Endothelial cell of umbilical vein (primary cell): ENCODE measurements at regions not wholly inside any gene's neighbourhood (a gene's known extent, or its start where the extent isn't known, plus 50 kb on each side); places are given as distances from the start of the nearest gene placed in this dataset.

ENCODE experiments used
- BruUV-seq: library from RNA; stranded (reverse); fragments of 400-500 nt; replicated peaks from 2 replicates; lab custom pipeline; 2021; lab: Mats Ljungman, UMichigan
- CTCF ChIA-PET: fragments of 300-600, 350-600 bp; sonication (Branson Sonifier 250); formaldehyde crosslinking; loops from one replicate; lab custom pipeline; 2021; ENCODE audit warnings: antibody characterized with exemption, inconsistent platforms; lab: Charles Lee
- POLR2A ChIA-PET: fragments of 300-600, 350-600 bp; sonication (Branson Sonifier 250); formaldehyde crosslinking; loops from one replicate; lab custom pipeline; 2021; ENCODE audit warnings: antibody characterized with exemption, inconsistent platforms; lab: Charles Lee
- DNase-seq: peaks from one replicate; pipeline ENCODE4 v3.0.0-alpha.2; 2011; ENCODE audit warnings: low read depth, low spot score
- FAIRE-seq: peaks from 2 replicates; lab custom pipeline; 2011; peaks lifted over from hg19 to GRCh38; lab: Jason Lieb, UNC
- H2AFZ ChIP-seq: 2 replicates; pipeline ENCODE4 v1.6.0; 2012; ENCODE audit warnings: low read depth, low read length, control low read depth, inconsistent platforms
- H3K27ac ChIP-seq: 2 replicates; pipeline ENCODE4 v1.5.1; 2011; ENCODE audit warnings: low read depth, mild to moderate bottlenecking, control low read depth, low read length, moderate library complexity; ENCODE audit not compliant: insufficient read depth
- H3K27me3 ChIP-seq, 2 experiments: 2 replicates each; pipeline versions ENCODE4 v1.6.0 to v1.6.1; 2011; ENCODE audit warnings: low read length in 2 of 2, mixed read lengths in 1 of 2; ENCODE audit not compliant: control insufficient read depth in 2 of 2, insufficient read depth in 2 of 2
- H3K36me3 ChIP-seq, 2 experiments: 2 replicates in 1 of 2; 3 replicates in 1 of 2; pipeline ENCODE4 v1.5.1; 2011; ENCODE audit warnings: low read length in 2 of 2, mild to moderate bottlenecking in 1 of 2, moderate library complexity in 1 of 2; ENCODE audit not compliant: control insufficient read depth in 2 of 2, insufficient read depth in 2 of 2; ENCODE audit errors: extremely low read depth in 1 of 2
- H3K4me1 ChIP-seq: 3 replicates; pipeline ENCODE4 v1.5.1; 2011; ENCODE audit warnings: mild to moderate bottlenecking, low read length; ENCODE audit not compliant: control insufficient read depth, insufficient read depth; ENCODE audit errors: extremely low read depth
- H3K4me2 ChIP-seq: 2 replicates; pipeline ENCODE4 v1.6.1; 2011; ENCODE audit warnings: low read length, control low read depth, mixed read lengths; ENCODE audit not compliant: insufficient read depth
- H3K4me3 ChIP-seq, 3 experiments: fragments of 200-600 bp in 1 of 3; sonication (generic), shearing (Covaris generic) in 1 of 3; replicated peaks in 1 of 3; 2 replicates each; pipeline ENCODE4 v1.5.1; 2011 to 2016; ENCODE audit warnings: control low read depth in 3 of 3, low read length in 3 of 3, mild to moderate bottlenecking in 2 of 3, inconsistent platforms in 1 of 3, low read depth in 1 of 3, moderate library complexity in 1 of 3; ENCODE audit not compliant: insufficient read depth in 1 of 3
- H3K79me2 ChIP-seq: 2 replicates; pipeline ENCODE4 v1.6.0; 2012; ENCODE audit warnings: low read length, inconsistent platforms; ENCODE audit not compliant: control insufficient read depth, insufficient read depth
- H3K9ac ChIP-seq: replicated peaks from 2 replicates; pipeline ENCODE3; 2011; ENCODE audit warnings: low read length, control low read depth; ENCODE audit not compliant: insufficient read depth; ENCODE audit errors: extremely low read depth
- H3K9me1 ChIP-seq: replicated peaks from 3 replicates; pipeline ENCODE4 v1.6.0; 2011; ENCODE audit warnings: mild to moderate bottlenecking, low read length; ENCODE audit not compliant: control insufficient read depth, insufficient read depth; ENCODE audit errors: extremely low read depth
- H3K9me3 ChIP-seq: replicated peaks from 2 replicates; pipeline ENCODE4 v1.5.1; 2012; ENCODE audit warnings: low read length, inconsistent platforms; ENCODE audit not compliant: control insufficient read depth, insufficient read depth
- H4K20me1 ChIP-seq: replicated peaks from 2 replicates; pipeline ENCODE3; 2011; ENCODE audit warnings: mild to moderate bottlenecking, low read length; ENCODE audit not compliant: control insufficient read depth, insufficient read depth; ENCODE audit errors: extremely low read depth
- EZH2 ChIP-seq: IDR thresholded peaks from 2 replicates; pipeline ENCODE4 v1.6.1; 2012; ENCODE audit warnings: borderline replicate concordance, low read depth, mild to moderate bottlenecking, moderate library complexity, low read length, inconsistent platforms; ENCODE audit not compliant: severe bottlenecking
- FOS ChIP-seq: IDR thresholded peaks from 2 replicates; pipeline ENCODE4 v1.6.1; 2011; ENCODE audit warnings: mild to moderate bottlenecking, low read length, moderate library complexity, borderline replicate concordance; ENCODE audit not compliant: insufficient read depth
- GATA2 ChIP-seq: IDR thresholded peaks from 2 replicates; pipeline ENCODE4 v1.7.0; 2011; ENCODE audit warnings: low read depth, mild to moderate bottlenecking, moderate library complexity, mixed read lengths, low read length; ENCODE audit not compliant: insufficient read length, insufficient read depth
- JUN ChIP-seq: IDR thresholded peaks from 2 replicates; pipeline ENCODE4 v1.6.1; 2011; ENCODE audit warnings: borderline replicate concordance, low read depth; ENCODE audit not compliant: insufficient read length, insufficient read depth
- MYC ChIP-seq: IDR thresholded peaks from one replicate; pipeline ENCODE4 v1.6.1; 2011; ENCODE audit warnings: mild to moderate bottlenecking, low read depth, low read length
- POLR2A ChIP-seq: IDR thresholded peaks from 2 replicates; pipeline ENCODE4 v1.6.1; 2012; ENCODE audit warnings: low read depth, mild to moderate bottlenecking, control low read depth, low read length
- POLR2AphosphoS5 ChIP-seq: IDR thresholded peaks from 2 replicates; pipeline ENCODE4 v1.6.1; 2012; ENCODE audit warnings: low read depth, mild to moderate bottlenecking, control low read depth, low read length, moderate library complexity; ENCODE audit not compliant: insufficient read depth
- dilution Hi-C: fragments of 300-500 bp; cut with MboI; formaldehyde crosslinking; loops from one replicate; pipeline ENCODE4 v1.15.0; 2019; ENCODE audit warnings: low sequenced_read_pairs; ENCODE audit not compliant: extremely low pct_ligation_motif_present
- intact Hi-C: fragments of 100-400 bp; cut with micrococcal nuclease; formaldehyde crosslinking; loops from one replicate; pipeline ENCODE4 v1.10.0; 2022
- TF ChIP-seq, protein P1 (sequence below), 2 donors: IDR thresholded peaks; 1 replicate in 1 of 2; 2 replicates in 1 of 2; pipeline ENCODE4 v1.5.1; 2011; ENCODE audit warnings: low read length in 2 of 2, mild to moderate bottlenecking in 2 of 2, moderate library complexity in 2 of 2, control low read depth in 1 of 2, inconsistent platforms in 1 of 2, low read depth in 1 of 2; ENCODE audit not compliant: insufficient read depth in 1 of 2; ENCODE audit errors: extremely low read depth in 1 of 2
- TF ChIP-seq, protein P2 (sequence below): IDR thresholded peaks from 2 replicates; pipeline ENCODE4 v1.6.1; 2011; ENCODE audit not compliant: insufficient read depth, insufficient read length

DNA sequence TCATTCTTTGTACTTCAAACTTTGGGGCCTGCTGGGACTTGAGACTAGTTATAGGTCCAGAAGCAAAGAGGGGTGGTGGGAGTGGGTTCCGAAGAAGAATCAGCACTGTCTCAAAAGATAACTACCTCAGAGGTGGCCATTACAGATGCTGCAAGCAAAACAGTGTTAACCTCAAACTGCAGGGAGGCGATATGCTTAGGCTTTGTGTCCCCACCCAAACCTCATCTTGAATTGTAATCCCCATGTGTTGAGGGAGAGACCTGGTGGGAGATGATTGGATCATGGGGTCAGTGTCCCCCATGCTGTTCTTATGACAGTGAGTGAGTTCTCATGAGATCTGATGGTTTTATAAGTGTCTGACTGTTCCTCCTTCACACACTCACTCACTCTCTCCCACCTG lies 545.3 kb downstream of the XYLT1 start:
- FAIRE-seq = no peak

More for the DNA sequence above, 545.3 kb downstream of the XYLT1 start:
- ChIA-PET CTCF (no interaction called here), POLR2A (no interaction called here)
- Histone ChIP-seq H3K4me3 (no peak overlapping the region), H3K27ac (no peak overlapping the region), H3K36me3 (no peaks in the 10 kb centered on the region), H3K9me1 (no peaks in the 10 kb centered on the region), H3K79me2 (no peaks in the 10 kb centered on the region), H3K9me3 (no peaks in the 10 kb centered on the region), H3K4me2 (no peak overlapping the region), H4K20me1 (no peaks in the 10 kb centered on the region), H2AFZ (no peak overlapping the region), H3K27me3 (no peaks in the 10 kb centered on the region), H3K4me1 (no peaks in the 10 kb centered on the region), H3K9ac (no peak overlapping the region)
- no TSS peak for BruUV-seq
- TF ChIP-seq MYC (no peak), EZH2 (no peak), POLR2A (no peak), GATA2 (no peak), JUN (no peak), FOS (no peak), POLR2AphosphoS5 (no peak)
- TF ChIP-seq, protein P1, sequence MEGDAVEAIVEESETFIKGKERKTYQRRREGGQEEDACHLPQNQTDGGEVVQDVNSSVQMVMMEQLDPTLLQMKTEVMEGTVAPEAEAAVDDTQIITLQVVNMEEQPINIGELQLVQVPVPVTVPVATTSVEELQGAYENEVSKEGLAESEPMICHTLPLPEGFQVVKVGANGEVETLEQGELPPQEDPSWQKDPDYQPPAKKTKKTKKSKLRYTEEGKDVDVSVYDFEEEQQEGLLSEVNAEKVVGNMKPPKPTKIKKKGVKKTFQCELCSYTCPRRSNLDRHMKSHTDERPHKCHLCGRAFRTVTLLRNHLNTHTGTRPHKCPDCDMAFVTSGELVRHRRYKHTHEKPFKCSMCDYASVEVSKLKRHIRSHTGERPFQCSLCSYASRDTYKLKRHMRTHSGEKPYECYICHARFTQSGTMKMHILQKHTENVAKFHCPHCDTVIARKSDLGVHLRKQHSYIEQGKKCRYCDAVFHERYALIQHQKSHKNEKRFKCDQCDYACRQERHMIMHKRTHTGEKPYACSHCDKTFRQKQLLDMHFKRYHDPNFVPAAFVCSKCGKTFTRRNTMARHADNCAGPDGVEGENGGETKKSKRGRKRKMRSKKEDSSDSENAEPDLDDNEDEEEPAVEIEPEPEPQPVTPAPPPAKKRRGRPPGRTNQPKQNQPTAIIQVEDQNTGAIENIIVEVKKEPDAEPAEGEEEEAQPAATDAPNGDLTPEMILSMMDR (IDR thresholded peaks at IDR 0.05; ENCODE audit: extremely low read depth in 1 of 2, insufficient read depth in 1 of 2, low read depth in 1 of 2, low read length in 2 of 2) = no peak
- TF ChIP-seq, protein P2, sequence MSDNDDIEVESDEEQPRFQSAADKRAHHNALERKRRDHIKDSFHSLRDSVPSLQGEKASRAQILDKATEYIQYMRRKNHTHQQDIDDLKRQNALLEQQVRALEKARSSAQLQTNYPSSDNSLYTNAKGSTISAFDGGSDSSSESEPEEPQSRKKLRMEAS = no peak
- intact Hi-C loops = no loop called here
- no peak for DNase-seq
- dilution Hi-C loops = no loop called here
